PFSK-1 (cell line): ENCODE measurements at regions not wholly inside any gene's neighbourhood (a gene's known extent, or its start where the extent isn't known, plus 50 kb on each side); places are given as distances from the start of the nearest gene placed in this dataset.

Source experiments
- FOXP2 ChIP-seq: optimal IDR thresholded peaks from 2 replicates; pipeline ENCODE3; 2011; ENCODE audit warnings: borderline replicate concordance, control low read depth, inconsistent platforms; ENCODE audit not compliant: insufficient read depth; ENCODE audit errors: extremely low read length, extremely low read depth
- POLR2AphosphoS5 ChIP-seq: IDR thresholded peaks from 2 replicates; pipeline ENCODE4 v1.6.1; 2012; ENCODE audit warnings: low read depth, mild to moderate bottlenecking, control low read depth, low read length, moderate library complexity
- SIN3A ChIP-seq: IDR thresholded peaks from 2 replicates; pipeline ENCODE4 v1.6.1; 2012; ENCODE audit warnings: mild to moderate bottlenecking, low read length, moderate library complexity, borderline replicate concordance; ENCODE audit not compliant: insufficient read depth
- TAF1 ChIP-seq: IDR thresholded peaks from 2 replicates; pipeline ENCODE4 v1.6.1; 2012; ENCODE audit warnings: low read length, control low read depth, borderline replicate concordance; ENCODE audit not compliant: insufficient read depth
- TF ChIP-seq, protein P1 (sequence below), 2 experiments: IDR thresholded peaks; 2 replicates each; pipeline versions ENCODE4 v1.6.1 to v1.8.0; 2011 to 2012; ENCODE audit warnings: low read depth in 2 of 2, low read length in 2 of 2, control low read depth in 1 of 2, inconsistent platforms in 1 of 2, mild to moderate bottlenecking in 1 of 2, moderate library complexity in 1 of 2; ENCODE audit not compliant: insufficient read depth in 1 of 2

- no peak for TF ChIP-seq SIN3A
- TF ChIP-seq, protein P1, sequence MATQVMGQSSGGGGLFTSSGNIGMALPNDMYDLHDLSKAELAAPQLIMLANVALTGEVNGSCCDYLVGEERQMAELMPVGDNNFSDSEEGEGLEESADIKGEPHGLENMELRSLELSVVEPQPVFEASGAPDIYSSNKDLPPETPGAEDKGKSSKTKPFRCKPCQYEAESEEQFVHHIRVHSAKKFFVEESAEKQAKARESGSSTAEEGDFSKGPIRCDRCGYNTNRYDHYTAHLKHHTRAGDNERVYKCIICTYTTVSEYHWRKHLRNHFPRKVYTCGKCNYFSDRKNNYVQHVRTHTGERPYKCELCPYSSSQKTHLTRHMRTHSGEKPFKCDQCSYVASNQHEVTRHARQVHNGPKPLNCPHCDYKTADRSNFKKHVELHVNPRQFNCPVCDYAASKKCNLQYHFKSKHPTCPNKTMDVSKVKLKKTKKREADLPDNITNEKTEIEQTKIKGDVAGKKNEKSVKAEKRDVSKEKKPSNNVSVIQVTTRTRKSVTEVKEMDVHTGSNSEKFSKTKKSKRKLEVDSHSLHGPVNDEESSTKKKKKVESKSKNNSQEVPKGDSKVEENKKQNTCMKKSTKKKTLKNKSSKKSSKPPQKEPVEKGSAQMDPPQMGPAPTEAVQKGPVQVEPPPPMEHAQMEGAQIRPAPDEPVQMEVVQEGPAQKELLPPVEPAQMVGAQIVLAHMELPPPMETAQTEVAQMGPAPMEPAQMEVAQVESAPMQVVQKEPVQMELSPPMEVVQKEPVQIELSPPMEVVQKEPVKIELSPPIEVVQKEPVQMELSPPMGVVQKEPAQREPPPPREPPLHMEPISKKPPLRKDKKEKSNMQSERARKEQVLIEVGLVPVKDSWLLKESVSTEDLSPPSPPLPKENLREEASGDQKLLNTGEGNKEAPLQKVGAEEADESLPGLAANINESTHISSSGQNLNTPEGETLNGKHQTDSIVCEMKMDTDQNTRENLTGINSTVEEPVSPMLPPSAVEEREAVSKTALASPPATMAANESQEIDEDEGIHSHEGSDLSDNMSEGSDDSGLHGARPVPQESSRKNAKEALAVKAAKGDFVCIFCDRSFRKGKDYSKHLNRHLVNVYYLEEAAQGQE (IDR thresholded peaks at IDR 0.05; ENCODE audit: insufficient read depth in 1 of 2, low read depth in 2 of 2, low read length in 2 of 2) = no peak
- TF ChIP-seq POLR2AphosphoS5 = no peak
- TF ChIP-seq FOXP2 = no peak
- no peak for TF ChIP-seq TAF1
Observed at GRCh38 chrX:6456196-6456595, 78.7 kb downstream of the VCX3A start.

GRCh38 chrX:6449946-6450345 lies 85.0 kb downstream of the VCX3A start:
- TF ChIP-seq FOXP2 = no peak
- no peak for TF ChIP-seq TAF1
- TF ChIP-seq SIN3A = no peak
- TF ChIP-seq, protein P1 (IDR thresholded peaks at IDR 0.05; ENCODE audit: insufficient read depth in 1 of 2, low read depth in 2 of 2, low read length in 2 of 2) = no peak
- no peak for TF ChIP-seq POLR2AphosphoS5

DNA sequence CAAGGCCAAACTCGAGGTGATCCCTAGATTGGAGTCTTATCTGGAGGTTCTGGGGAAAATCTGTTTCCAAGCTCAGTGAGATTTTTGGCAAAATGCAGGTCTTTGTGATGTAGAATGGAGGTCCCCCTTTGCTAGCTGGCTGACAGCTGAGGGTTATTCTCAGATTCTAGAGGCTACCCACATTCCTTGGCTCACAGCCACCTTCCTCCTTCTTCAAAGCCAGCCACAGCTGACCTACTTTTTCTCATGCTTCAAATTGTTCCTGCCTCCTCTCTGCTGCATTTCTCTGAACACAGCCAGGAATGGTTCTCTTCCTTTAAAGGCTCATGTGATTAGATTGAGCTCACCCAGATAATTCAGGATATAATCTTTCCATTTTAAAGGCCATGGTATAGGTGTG lies 86.9 kb downstream of the VCX3A start:
- TF ChIP-seq FOXP2 = no peak
- no peak for TF ChIP-seq TAF1
- TF ChIP-seq, protein P1 (IDR thresholded peaks at IDR 0.05; ENCODE audit: insufficient read depth in 1 of 2, low read depth in 2 of 2, low read length in 2 of 2) = no peak
- no peak for TF ChIP-seq SIN3A
- TF ChIP-seq POLR2AphosphoS5 = no peak

GRCh38 chrX:6446582-6446981 lies 88.3 kb downstream of the VCX3A start:
- TF ChIP-seq TAF1 (no peak), FOXP2 (no peak), SIN3A (no peak), POLR2AphosphoS5 (no peak)
- TF ChIP-seq, protein P1 (IDR thresholded peaks at IDR 0.05; ENCODE audit: insufficient read depth in 1 of 2, low read depth in 2 of 2, low read length in 2 of 2) = no peak

DNA sequence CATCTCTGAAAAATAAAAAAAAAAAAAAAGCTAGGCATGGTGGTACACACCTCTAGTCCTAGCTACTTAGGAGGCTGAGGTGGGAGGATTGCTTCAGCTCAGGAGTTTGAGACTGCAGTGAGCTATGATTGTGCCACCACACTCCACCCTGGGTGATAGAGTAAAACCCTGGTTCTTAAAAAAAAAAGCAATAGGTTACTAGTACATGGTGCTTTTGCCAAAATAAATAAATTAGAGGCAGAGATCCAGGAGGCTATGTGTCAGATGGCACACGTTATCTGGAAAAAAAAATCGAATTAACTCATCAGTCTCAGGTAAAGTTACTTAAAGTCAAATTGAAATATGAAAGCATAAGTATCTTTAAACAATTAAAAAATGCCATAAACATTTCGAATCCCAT lies 94.3 kb downstream of the VCX3A start:
- TF ChIP-seq POLR2AphosphoS5 (no peak), FOXP2 (no peak), TAF1 (no peak), SIN3A (no peak)
- TF ChIP-seq, protein P1 (IDR thresholded peaks at IDR 0.05; ENCODE audit: insufficient read depth in 1 of 2, low read depth in 2 of 2, low read length in 2 of 2) = no peak
